NB4 (cell line): ENCODE measurements at regions not wholly inside any gene's neighbourhood (a gene's known extent, or its start where the extent isn't known, plus 50 kb on each side); places are given as distances from the start of the nearest gene placed in this dataset.

Experiments used
- CTCF ChIP-seq: IDR thresholded peaks from one replicate; pipeline ENCODE4 v1.5.1; 2012; ENCODE audit warnings: low read depth, low read length
- POLR2A ChIP-seq: IDR thresholded peaks from 2 replicates; pipeline ENCODE4 v1.6.1; 2011; ENCODE audit warnings: mild to moderate bottlenecking; ENCODE audit not compliant: insufficient read length; ENCODE audit errors: extremely low read depth

GRCh38 chr2:48257456-48257855 is 57.0 kb upstream of the FOXN2 start:
- TF ChIP-seq POLR2A (no peak), CTCF (no peak)
